GM12872 (cell line): ENCODE measurements at regions not wholly inside any gene's neighbourhood (a gene's known extent, or its start where the extent isn't known, plus 50 kb on each side); places are given as distances from the start of the nearest gene placed in this dataset.

Experiments
- CTCF ChIP-seq: IDR thresholded peaks from 3 replicates; pipeline ENCODE4 v1.5.1; 2011; ENCODE audit warnings: low read depth, mild to moderate bottlenecking, low read length, moderate library complexity; ENCODE audit not compliant: insufficient read depth

DNA sequence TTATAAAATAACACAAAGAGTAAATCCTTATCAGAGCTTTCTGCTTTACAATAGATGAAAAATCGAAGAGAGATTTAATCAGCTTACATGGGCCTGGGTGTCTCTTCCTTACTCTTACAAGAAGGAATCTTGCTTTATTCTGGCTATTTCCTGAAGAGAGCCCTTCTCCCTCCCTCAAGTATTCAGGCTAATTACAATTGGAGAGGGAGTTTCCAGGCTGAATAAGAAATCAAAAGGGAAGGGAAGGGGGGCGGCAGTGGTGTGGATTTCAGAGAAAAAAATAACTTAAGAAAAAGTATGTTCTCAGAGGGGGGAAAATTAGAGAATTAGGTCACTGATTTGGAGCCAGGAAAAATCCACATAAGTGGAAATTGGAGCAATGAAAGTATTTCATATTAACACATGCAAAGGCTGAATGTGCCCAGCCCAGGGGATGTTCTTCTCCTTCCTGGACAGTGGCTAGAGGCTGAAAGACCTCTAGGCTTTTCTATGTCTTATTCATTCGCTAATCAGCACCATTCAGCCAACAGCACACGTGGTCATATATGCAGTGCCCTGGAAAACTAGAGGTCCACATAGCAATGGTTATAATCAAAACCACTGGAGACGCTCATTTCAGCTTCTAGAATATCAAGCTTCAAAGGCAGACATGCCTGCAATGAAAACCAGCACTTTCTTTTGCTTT lies 158.9 kb upstream of the BTG1 start:
- no peak for TF ChIP-seq CTCF

- TF ChIP-seq CTCF, result no peak
Measured at GRCh38 chr12:92302041-92302829, 156.6 kb upstream of the BTG1 start.

GRCh38 chr12:92301356-92301755 lies 155.7 kb upstream of the BTG1 start:
- no peak for TF ChIP-seq CTCF

DNA sequence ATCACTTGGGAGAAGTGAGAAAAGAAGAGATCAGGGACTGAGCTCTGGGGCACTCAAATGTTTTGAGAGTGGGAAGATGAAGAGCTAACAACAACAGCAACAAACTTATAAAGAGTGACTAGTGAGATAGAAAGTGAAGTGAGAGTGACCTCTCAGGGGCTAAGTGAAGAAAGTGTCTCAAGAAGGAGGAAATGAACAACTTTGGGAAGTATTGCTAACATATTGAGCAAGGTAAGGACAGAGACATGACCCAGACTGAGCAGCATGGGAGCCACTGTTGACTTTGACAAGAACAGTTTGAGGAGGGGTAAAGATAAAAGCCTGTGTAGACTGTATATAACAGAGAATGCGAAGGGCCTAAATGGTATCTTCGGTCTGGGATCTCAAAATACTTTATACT lies 155.1 kb upstream of the BTG1 start:
- no peak for TF ChIP-seq CTCF

GRCh38 chr12:92299744-92300143 lies 154.1 kb upstream of the BTG1 start:
- no peak for TF ChIP-seq CTCF

- no peak for TF ChIP-seq CTCF
Measured at GRCh38 chr12:92299344-92299743, 153.7 kb upstream of the BTG1 start.

- no peak for TF ChIP-seq CTCF
Measured at GRCh38 chr12:92297932-92298696, 152.5 kb upstream of the BTG1 start.
